AML-193 (cell line): ENCODE measurements at regions not wholly inside any gene's neighbourhood (a gene's known extent, or its start where the extent isn't known, plus 50 kb on each side); places are given as distances from the start of the nearest gene placed in this dataset.
"Not testable (repeated sequence)": the region's sequence is repeated elsewhere in the genome, so short reads cannot be mapped to it uniquely, and the experiment has no call there.

Experiments used
- DNase-seq, 2 experiments: peaks; one replicate each; lab custom pipeline; 2025; lab: John Stamatoyannopoulos, UW

DNA sequence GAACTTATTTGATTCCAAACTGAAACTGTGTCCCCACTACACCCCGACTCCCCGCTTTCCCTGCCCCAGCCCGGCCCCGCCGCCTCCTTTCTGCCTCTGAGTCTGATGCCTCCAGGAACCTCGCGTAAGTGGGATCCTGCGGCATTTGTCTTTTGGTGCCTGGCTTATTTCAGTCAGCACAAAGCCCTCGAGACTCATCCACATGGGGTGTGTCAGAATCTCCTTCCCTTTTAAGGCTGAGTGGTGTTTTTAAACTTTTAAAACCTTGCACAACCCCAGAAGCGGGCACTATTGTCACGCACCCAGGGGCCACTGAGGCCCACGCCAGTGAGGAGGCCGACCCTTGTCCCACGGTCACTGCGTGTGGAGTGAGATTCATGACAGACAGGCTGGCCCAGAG lies 206.9 kb downstream of the NPIPB11 start:
- DNase-seq = not testable (repeated sequence)

DNA sequence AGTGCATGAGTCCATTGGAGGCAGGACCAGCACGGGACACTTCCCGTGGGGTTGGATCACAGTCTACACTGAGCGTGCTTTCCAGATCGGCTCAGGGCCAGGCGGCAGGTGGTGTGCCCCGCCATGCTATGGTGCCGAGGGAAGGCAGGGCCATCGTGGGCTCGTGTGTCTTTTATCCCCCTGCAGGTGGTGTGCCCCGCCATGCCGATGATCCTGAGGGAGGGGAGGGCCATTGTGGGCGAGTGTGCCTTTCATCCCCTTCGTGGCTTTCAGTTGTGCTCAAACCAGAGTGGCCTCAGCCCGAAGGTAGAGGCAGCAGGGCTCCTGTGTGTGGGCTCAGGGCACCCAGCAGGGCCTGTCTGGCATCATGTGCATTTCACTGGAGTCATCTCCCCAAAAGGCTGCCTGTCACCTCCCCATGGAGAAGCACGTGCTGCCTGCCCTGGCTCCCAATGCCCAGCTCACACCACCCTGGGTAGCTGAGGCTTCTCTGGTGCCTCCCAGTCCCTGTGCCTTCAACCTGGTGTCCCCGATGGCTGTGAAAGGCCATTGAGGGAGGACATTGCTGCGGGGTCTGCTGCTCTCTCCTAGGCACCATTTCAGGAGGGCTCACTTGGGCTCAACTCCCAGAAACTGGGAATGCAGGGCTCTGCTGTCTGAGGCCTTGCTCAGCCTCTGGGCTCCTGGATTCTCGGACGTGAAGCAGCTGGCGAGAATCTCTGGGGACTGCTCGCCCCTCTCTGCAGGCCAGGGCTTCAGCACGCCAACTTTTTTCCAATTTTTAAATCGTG lies 207.6 kb downstream of the NPIPB11 start:
- no peak for DNase-seq

DNA sequence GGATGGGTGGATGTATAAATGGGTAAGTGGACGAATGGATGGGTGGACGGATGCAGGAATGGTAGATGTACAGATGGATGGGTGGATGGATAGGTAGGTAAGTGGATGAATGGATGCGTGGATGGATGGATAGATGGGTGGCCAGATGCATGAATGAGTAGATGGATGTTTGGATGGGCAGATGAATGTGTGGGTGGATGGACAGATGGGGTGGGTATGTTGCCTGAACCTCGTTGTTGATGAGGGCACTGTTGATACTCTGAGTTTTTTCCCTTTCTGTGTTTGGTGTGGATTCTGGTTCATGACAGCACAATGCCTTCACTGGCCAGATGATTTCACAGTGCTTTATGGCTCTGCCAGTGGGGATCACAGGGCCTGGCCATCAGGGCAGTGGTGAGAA lies 208.3 kb downstream of the NPIPB11 start:
- DNase-seq = no peak

DNA sequence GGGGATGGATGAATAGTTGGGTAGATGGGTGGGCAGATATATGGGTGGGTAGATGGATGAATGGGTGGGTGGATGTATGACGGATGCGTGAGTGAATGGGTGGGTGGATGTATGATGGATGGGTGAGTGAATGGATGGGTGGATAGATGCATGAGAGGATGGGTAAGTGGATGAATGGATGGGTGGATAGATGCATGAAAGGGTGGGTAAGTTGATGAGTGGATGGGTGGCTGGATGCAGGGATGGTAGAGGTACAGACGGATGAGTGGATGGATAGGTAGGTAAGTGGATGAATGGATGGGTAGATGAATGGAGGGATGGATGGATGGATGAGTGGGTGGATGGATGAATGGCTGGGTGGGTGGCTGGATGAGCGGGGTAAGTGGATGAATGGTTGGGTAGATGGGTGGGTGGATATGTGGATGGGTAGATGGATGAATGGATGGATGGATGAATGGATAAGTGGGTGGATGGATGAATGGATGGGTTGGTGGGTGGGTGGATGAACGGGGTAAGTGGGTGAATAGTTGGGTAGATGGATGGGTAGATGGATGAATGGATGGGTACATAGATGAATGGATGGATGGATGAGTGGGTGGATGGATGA lies 208.9 kb downstream of the NPIPB11 start:
- DNase-seq = not testable (repeated sequence)

DNA sequence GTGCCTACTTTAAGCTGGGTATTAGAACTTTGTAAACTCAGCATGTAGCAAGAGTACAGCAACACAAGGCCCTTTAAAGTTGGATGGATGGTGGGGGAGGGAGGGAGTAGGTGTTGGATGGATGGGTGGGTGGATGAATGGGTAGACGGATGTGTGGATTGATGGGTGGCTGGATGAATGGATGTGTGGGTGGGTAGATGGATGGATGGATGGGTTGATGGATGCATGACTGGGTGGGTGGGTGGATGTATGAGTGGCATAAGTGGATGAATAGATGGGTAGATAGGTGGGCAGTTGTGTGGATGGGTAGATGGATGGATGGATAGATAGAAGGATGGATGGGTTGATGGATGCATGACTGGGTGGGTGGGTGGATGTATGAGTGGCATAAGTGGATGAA lies 209.8 kb downstream of the NPIPB11 start:
- DNase-seq = not testable (repeated sequence)

DNA sequence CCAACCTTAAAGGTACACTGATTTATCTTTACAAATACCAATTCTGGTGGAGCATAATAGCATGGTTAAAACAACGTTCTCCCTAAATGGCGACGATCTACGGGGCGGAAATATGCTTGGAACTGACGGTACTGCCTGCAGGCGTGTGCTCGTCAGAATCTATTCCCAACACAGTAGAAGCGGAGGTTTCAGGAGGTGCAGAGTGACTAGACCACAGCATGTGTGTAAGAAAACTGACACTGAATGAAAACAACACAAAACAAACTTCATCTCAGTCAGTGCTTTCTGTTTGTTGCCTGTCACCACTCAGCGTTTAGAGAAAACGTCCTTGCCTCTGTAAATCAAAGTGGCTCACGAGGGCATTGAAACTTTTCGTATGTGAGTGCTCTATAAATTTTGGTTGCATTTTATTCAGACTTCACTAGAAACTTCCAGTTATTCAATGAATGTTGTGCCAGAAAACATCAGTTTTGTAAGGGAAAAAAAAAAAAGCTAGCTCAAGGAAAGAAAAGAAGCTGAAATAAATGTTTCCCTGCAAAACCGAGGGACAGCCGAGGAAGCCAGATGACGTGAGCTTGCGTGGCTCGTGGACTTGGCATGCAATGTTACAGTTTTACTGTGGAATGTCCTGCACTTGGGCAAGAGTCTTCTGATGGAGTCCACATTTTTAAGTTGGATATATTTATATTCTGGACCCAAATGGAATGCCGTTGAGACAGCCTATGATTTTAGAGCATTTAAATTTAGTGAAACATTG lies 210.4 kb downstream of the LAT start:
- DNase-seq = not testable (repeated sequence)

DNA sequence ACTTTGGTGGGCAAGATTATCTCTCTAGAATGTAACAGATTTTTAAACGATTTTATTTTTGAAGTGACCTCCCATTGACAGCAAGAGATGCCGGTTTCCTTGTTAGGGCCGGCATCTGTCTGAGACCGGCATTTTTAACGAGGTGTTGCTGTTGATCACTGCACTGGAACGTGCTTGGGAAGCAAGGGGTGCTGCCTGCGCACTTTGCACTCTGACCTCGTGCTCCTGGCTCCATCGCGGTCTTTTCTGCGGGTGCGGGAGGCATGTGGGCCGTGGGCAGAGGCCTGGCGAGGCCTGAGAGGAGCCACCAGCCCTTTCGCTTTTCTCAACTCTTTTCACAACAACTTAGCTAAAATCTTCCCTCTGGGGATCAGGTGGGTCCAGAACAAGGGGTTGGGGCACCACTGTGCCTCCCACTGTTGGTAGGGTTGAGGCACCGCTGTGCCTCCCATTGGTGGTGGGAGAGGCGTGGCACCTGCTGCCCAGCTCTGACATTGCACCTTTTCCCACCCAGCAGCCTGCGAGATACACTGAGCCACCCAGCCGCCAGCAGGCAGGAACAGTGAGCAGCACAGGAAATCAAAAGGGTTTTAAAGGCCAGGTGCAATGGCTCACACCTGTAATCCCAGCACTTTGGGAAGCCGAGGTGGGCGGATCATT lies 209.5 kb downstream of the LAT start:
- DNase-seq = not testable (repeated sequence)

DNA sequence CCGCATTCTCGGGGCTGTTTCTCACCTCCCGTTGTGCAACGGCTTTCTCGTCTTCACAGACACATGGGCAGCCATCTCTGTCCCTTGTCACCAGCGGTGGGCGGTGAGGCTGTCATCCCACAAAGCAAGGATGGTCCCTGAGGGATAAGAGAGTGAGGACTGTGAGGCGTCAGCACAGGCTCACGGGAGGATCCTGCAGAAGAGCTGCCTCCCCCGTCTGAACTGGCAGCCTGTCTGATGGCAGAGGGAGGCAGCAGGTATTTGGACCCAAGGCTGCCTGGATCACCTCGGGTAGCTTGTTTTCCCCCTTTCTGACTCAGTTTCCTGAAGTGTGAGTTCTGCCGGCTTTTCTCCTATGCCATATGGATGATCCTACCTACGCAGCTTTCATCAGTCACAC lies 208.8 kb downstream of the LAT start:
- DNase-seq = not testable (repeated sequence)

DNA sequence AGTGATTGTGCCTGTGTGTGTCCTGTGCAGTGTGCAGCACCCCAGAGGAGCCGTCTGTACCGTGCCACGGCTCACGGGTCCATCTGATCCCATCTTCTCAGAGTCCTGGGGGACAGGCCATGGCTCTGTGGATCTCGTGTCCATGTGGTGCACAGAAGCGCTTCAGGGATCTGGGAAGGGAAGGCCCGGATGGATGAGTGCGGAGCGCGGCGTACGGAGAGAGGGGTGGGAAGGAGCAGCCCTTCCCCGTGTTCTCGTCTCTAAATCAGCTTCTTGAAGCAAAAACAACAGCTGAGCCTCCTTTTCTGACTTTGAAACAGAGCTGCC lies 208.4 kb downstream of the LAT start:
- not testable (repeated sequence) for DNase-seq

DNA sequence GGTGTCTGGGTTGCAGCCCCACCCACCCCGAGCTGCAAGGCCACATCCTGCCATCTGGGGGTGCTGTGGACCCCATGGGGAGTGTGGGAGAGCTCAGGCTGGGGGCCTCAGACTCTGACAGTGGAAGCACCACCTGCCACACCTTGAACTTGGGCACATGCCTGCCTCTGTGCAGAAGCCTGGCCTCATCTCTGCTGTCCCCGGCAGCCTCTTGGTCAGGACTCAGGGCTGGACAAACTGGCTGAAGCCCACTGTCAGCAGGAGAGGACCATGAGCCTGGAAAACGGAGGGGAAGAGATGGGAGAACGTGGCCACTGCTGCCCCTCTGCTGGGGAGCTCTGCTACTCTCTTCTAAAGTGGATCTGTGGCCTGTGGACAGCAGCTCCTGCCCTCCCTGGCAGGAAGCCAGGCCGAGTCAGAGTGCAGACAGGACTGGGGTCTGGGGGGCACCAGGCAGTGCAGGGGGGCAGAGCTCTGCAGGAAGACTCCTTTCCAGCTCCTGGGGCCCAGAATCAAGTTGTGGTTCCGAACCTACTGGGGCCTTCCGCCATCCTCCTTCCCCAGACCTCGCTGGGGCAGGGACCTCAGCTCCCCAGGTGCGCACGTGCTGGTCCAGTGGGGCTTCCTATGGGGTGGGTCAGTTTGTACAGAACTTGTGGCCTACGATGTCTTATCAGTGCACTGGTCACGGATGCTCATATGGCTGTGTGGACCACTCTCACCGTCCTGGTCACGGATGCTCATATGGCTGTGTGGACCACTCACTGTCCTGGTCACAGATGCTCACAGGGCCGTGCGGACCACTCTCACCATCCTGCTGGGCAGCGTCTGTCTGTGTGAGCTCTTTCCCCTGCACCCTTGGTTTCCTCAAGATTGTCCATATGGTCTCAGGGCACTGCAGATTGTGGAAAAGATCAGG lies 207.7 kb downstream of the LAT start:
- no peak for DNase-seq

DNA sequence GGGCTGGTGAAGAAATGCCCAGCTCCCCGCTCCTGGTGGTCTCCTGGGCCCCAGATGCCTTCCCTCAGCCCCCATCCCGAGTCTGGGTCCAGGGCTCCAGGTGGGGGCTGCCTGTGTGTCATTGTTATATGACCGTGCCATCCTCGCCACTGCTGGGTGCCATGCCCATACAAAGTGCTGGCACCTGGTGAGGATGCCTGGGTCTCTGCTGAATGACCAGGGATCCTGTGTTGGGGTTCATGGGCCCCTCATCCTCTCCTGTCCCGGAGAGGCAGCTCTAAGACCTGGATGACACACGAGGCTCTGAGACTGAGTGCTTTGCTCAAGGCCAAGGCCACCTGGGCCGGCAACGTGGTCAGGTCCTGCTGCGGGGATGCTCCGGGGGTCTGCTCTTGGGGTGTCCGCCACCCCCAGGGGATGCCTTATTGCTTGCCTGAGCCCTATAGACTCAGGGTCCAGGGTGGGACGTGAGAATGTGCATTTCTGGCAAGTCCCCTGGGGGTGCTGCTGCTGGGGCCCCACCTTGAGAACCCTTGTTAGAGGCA lies 206.9 kb downstream of the LAT start:
- not testable (repeated sequence) for DNase-seq

DNA sequence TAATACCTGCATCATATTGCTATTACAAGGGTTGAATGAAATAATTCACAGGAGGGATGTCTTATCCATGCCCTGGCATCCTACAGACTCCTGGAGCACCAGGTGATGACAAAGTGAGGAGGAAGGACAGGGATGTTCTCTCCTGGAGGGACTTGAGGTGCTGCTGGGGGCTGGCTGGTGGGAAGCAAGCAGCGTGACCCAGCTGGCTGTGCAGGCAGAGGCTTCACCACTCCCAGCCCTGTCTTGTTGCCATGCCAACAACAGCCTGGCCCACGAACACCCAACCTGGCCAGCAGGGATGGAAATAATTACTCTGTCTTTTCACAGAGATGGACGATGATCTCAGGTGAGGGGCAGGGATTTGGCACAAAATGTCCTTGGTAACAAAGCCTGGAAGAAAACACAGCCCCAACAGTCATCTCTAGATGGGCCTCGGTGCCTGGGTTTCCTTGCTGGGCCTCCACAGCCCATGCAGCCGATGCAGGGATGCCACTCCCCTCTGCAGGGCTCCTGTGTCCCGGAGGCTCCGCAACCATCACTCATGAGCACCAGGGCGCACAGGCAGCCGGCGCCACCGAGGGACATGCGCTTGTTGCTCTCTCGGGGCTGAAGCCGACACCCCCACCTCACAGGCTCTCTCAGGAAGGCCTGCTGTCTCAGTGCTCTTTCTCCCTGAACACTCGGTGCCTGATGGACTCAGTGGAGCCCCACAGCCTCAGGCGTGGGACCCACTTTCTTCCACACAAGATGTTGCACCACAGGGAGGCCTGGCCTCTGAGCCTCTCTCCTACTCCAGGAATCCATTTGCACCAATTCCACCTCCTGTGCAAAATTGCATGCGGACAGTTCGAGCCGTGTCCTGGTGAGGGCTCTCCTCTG lies 205.9 kb downstream of the LAT start:
- DNase-seq = not testable (repeated sequence)

DNA sequence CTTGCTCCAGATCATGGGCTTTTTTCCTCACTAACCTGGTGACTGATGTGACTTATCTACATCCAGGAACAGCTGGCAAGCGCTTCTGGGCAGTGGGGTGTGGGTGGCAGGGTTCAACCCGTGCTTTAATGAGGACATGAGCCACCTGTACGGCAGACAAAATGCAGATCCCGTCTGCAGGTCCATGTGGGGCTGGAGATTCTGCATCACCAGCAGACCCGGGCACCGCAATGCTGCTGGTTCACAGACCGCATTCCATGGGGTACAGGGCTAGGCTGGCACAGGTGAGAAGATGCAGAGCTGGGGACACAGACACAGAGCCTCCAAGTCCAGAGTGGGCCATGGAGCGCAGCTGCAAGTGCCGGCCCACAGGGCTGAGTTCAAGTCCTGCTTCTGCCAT lies 204.0 kb downstream of the LAT start:
- DNase-seq = not testable (repeated sequence)

DNA sequence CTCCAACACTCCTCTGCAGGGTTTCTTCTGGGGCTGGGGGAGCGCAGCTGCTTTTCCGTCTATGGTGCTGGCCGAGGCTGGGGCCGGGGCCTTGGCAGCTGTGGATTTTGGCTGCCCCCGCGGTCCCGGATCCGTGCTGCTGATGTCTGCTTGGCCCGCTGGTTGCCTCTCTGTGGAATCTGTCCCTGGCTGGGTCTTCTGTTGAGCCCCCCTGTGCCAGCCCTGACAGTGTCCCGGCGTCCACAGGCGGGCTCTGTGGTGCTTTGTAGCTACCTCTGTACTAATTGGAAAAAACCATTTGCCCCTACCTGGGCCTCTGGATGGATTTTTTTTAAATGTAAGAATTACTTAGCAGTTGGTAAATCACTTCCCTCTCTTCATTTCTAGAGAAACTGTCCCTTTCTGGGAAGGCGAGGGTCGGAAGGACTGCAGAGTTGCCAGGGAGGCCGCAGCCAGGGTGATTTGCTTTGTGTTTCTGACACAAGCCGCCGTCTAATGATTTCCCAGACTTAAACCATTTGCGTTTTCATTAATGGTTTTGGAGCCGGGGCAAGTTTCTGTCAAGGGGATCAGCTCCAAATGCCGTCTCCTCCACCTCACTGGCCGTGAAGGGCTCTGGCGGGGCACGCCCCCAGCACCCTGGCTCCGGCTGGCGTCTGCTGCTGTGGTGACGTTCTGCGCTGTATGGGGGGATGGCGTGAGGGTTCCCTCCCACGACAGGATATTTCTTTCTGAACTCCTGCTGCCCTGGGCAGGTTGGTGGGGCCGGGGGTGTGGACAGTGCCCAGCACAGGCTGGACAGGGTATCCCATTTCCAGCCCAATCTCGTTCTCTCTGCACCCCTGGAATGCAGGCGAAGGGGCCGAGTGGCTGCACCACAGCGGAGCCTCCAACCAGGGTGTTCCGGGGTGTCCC lies 201.7 kb downstream of the LAT start:
- DNase-seq = not testable (repeated sequence)

DNA sequence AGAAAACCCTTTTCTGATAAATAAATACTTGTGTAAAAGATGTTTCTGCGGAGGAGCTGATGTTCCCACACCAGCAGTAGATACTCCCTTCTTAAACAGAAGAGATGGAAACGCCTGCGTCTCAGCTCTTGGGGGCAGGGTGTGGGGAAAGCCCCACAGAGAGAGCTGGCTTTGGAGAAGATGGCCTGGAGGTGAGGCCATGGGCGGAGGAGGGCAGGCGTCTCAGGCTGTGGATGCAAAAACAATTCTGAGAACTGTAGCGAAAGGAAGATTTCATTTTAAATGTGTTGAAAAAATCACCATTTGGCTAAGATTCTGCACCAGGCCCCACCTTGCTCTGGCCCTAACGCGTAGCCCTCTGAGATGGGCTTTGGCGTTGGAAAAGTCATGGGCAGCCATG lies 201.0 kb downstream of the LAT start:
- not testable (repeated sequence) for DNase-seq

DNA sequence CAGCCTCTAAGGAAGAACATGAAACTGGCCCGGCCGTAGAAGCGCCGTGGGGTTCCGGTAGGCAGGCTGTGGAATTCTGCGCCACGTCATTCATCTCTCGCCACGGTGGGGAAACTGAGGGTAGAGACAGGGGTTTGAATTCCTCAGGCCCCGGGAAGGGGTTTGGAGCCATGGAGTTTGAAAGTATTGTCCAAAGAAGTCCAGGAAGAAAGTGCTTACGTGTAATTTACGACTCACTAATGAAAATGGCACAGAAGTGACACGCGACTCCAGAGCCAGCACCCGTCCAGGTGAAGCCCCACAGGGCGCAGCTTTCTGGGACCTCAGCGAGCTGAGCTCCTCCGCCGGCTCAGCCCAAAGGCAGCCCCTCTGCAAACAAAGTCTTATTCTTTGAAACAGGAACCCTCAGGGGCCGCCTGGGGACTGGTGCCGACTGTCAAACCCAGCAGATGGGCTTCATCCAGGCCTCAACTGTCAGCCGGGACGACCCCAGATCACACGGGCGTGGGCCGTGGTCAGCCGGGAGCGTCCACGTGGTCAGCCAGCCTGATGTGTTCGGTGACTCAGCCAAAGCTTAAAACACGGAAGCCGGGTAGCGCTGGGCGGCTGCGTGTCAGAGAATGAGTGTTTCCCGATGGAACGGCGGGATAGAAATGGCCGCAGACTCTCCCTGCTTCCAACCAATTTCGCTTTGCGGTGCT lies 200.0 kb downstream of the LAT start:
- DNase-seq = not testable (repeated sequence)

DNA sequence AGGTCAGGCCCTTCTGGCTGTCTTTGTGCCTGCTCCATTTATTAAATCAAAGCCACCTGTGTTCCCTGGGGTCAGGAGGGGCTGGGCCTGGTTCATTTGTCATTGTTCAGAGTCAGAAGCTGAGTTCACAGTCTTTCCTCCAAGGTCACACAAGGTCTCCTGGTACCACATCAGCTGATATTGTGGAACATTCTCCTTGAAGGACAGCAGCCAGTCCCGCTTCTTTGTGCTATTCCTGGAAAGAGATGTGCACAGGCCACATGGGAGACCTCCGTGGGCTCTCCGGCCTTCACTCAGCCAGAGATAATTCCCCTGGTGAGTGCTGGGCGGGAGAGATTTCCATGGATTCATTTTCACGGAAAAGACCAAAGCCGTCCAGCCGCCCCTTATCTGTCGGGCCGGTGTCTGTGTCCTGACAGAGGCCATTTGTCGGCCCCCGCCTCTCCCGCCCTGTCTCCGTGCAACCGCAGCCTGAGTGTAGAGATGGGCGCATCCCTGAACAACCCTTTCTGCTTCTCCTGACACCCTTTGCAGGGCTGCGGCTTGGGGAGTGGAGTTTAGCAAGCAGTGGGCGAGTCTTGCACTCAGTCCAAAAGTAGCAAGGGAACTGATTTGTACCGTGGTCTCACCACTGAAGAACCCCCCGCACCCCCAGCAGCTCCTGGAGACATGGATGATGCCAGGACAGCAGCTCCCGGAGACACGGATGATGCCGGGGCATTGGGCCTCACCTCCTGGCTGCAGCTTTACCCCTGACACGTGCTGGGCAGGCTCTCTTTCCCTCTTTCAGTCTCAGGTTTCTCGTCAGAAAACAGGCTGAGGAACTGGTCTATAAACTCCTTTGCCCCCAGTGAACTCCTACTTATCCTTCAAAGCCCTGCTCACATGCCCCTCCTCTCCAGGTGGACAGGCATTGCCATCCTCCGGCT lies 198.4 kb downstream of the LAT start:
- not testable (repeated sequence) for DNase-seq
